OCI-M2 (cell line): ENCODE measurements at regions not wholly inside any gene's neighbourhood (a gene's known extent, or its start where the extent isn't known, plus 50 kb on each side); places are given as distances from the start of the nearest gene placed in this dataset.
"Not testable (repeated sequence)": the region's sequence is repeated elsewhere in the genome, so short reads cannot be mapped to it uniquely, and the experiment has no call there.

ENCODE experiments used
- DNase-seq: peaks from one replicate; lab custom pipeline; 2025; ENCODE audit not compliant: unreplicated experiment; lab: John Stamatoyannopoulos, UW

DNA sequence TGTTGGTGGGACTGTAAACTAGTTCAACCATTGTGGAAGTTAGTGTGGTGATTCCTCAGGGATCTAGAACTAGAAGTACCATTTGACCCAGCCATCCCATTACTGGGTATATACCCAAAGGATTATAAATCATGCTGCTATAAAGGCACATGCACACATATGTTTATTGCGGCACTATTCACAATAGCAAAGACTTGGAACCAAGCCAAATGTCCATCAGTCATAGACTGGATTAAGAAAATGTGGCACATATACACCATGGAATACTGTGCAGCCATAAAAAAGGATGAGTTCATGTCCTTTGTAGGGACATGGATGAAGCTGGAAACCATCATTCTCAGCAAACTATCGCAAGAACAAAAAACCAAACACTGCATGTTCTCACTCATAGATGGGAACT lies 334.5 kb upstream of the SPRY2 start:
- DNase-seq: not testable (repeated sequence)

DNA sequence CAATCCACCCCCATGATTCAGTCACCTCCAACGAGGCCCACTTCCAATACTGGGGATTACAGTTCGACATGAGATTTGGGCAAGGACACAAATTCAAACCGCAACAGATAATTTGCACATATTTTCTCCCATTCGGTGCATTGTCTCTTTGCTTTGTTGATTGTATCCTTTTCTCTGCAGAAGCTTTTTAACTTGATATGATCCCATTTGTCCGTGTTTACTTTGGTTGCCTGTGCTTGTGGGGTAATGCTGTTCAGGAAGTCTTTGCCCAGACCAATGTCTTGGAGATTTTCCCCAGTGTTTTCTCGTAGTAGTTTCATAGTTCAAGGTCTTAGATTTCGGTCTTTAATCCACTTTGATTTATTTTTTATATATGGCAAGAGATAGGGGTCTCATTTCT lies 330.8 kb upstream of the SPRY2 start:
- no peak for DNase-seq

DNA sequence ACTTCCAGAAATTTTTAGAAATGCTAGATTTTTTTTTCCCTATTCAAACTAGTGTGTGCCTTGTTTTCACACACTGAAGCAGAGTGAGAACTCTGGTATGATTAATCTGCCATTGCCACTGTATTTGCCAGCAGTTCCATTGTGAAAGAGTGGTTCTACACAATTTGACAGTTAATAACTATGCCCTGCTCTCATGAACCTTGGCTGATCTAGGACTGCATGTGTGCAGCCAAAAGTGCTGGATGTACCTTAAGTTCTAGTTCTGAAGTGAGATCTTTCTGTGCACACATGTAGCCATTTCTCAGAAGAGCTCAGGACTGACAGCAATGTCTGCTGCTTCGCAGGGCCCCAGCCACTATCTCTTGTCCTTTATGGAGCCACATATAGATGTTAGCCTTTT lies 328.2 kb upstream of the SPRY2 start:
- no peak for DNase-seq

DNA sequence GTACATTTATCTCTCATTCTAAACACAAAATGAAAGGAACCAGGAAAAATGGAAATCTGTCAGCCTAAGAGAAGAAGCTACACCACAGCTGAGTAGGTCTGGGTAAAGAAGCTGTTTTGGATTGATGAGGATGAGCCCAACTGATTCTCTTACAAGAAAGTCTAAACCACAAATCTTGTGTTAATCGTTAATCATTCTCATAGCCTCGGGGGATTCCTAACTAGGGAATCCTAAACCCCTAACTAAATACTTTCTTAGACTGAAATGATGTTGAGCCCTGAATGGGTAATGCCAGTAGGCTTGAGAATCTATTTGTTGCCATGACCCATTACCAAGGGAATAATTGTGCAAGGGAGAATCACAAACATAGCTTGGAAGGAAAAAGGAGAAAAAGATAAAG lies 327.5 kb upstream of the SPRY2 start:
- no peak for DNase-seq

DNA sequence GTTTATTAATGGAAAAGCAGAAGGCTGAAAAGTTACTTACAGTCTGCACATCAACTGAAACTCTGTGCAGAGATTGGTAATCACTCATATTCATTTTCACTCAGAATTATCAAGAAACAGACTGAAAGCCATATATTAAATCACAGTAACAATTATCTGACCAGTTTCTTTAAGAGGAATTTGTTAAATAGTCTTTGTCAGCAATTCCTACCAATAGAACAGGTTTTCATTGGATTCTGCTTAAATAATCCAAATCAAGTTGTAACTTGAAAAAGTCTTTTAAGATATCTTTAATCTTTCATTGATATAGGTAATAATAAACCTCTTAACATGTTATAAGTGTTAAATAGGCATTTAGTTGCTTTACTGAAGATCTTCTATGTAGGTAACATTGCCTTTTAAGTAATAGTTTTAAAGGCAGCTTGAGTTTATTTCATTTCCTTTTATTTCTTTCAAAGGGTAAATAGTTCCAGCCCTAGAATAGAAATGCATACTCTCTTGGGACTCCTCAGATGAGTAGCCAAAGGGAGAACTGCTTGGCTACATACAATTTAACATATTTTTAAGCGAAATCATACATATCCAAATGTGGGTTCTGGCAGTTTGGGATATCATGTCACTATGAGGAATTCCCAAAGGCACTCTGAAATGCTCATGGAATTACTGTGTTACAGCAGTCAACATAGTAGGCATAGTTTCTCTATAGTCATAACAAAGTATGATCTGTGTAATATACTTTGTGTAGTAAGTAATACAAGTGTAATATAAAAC lies 326.0 kb upstream of the SPRY2 start:
- DNase-seq: no peak

DNA sequence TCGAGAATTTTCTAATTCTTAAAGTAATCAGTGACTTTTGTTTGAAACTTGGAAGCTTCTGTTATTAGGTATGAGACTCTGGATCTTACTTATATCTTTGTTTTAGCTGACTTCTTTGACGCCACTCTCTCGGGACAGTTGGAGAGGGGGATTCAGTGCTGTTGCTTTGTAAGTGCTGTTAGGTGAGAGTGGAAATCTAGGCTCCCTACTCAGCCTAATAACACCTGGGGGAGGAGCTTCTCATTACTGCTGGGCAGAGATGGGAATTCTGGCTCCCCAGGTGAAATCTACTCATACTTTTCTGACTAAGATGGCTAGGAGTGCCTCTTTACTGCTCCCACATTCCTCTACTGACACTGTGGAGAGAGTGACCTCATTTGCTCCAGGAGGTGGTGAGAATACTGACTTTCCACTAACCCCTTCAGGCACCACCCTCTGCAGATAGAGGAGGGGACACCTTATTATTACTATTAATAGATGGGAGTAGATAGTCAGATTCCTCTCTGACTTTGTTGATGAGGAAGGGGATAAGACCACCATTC lies 324.9 kb upstream of the SPRY2 start:
- DNase-seq: no peak

DNA sequence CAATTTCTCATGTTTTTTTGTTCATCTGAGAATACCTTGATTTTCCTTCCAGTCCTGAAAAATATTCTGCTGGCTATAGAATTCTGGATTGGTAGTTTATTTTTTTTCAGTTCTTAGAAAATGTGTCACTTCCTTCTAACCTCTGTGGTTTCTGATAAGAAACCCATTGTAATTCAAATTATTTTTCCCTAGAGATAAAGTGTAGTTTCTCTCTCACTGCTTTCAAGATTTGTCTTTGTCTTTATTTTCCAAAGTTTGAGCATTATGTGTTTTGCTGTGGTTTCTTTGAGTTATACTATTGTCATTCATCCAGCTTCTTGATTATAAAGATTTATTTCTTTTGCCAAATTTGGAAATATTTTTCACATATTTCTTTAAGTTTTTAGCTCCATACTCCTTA lies 324.0 kb upstream of the SPRY2 start:
- no peak for DNase-seq

DNA sequence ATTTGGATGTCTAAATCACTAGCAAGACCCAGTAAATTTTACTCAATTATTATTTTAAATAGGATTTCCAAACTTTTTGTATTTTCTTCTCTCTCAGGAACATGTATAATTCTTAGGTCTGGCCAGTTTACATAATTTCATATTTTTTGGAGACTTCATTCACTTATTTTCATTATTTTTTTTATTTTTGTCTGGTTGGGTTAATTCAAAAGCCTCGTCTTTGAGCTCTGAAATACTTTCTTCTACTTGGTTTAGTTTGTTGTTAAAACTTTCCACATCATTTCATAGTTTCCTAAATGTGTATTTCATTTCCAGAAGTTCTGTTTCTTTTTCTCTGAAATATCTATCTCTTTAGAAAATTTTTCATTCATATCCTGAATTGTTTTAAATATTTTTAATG lies 322.9 kb upstream of the SPRY2 start:
- DNase-seq: no peak

DNA sequence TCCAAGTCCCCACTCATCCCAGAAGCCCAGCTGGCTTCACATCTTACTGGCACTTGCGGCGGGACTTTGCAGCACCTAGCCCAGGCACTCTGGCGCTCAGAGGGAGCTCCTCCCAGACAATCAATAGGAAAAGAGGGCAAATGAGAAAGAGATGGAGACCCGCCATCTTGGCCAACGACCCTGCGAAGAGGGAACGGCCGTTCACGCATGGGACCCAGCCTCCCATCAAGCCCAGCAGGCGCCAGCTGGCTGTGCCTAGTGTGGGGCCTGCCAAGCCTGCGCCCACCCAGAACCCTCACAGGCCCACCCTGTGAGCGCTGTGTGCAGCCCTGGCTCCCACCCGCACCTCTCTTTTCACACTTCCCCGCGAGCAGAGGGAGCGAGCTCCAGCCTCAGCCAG lies 317.8 kb upstream of the SPRY2 start:
- no peak for DNase-seq

DNA sequence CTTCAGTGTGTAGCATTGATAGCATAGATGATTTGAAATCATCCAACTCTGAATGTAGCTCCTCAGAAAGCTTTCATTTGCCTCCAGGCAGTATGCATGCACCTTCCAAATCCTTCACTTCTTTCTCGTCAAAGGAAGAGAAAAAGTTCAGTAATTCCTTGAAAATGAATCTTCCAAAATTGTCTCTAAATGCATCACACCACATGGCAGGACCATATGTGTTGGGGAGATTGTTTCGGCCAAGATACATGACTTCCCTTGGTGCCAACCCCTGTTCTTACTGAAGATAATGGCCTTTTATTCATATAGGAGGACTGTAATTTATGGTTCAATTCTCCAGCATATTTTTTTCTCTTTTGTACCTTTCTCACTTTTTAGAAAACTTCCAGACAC lies 315.6 kb upstream of the SPRY2 start:
- no peak for DNase-seq

DNA sequence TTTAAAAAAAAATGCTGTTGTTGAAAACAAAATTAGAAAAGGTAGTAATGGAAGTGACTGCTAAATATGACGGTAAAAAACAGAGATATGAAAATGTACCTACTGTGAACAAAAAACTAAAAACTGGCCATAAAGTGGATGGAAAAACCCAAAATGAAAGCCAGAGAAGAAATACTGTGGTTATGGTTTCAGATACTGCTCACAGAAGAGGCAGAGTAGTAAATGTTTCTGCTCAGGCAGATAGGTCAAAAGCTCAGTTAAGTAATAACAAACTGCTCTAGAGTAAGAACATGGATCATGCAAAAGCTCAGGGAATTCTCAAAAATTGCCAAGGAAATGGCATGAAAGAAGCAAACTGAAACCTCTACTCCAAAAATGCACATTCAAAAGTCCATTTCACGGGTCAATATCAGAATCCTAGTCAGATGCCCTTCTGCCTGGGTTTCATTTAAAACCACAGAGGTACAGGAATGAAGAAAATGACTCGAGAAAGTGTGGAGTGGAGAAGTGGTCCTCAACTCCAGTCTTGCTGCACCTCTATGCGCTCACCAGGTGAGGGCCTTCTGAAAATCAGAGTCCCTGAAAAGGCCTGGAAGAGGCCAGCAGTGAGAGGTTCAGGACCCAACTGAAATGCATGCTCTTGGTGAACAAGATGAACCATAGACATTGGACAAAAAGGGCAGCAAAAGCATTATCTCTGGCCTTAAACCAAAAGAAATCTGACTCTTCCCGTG lies 315.0 kb upstream of the SPRY2 start:
- DNase-seq: no peak

DNA sequence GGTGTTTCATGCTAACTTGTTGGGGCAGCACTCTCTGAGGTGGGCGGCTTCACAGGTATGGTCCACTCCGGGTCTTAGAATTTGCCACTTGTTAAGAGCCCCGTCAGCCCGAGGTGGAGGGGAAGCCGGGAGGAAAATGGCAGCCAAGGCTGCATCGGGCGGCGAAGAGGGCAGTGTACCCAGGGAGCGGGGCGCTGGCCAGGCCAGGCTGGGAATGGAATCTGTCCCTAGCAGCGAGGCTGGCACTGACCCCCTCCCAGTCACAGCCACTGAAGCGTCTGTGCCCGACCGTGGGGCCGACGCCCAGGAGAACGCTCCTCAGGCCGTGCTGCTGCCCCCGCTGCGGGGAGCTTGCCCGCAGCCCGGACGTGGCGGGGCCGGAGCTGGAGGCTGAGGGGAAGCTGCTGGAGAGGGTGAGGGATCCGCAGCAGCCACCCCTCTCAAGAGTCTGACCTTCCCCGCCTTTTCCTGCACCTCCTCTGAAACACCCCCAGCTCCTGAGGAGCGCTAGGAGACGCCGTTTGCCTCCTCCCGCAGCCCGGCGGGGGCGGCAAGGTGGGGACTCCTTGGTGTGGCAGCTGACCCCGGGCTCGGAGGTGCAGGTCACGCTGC lies 313.8 kb upstream of the SPRY2 start:
- DNase-seq: no peak

DNA sequence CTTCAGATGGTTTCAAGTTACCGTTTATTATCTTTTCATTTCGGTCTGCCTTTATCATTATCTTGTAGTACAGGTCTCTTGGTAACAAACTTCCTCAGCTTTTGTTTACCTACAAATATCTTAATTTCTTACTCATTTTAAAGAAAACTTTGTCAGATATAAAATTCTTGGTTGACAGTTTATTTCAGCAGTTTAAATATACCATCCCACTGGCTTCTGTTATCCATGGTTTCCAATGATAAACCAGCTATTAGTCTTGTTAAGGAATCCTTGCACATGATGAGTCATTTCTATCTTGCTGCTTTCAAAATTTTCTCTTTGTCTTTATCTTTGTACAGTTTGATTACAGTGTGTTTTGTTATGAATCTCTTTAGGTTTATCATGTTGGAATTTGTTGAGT lies 308.3 kb upstream of the SPRY2 start:
- no peak for DNase-seq

DNA sequence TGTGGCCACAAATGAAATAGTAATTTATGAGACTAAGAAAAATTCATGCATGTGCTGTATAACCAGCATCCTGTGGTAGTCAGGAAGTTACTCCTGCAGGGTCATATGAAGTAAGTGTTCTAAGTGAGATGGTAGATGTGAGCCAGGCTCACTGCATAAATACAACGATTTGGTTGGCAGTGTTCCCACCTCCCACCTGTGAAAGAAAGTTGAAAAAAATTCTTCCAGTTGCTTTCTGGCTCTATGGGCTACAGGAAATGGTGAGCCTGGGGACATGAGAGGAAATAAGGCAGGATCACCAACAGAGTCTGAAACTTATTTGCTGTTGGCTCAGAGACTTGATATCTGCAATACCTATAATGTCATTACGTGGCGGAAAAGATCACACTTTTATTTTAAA lies 301.7 kb upstream of the SPRY2 start:
- no peak for DNase-seq

DNA sequence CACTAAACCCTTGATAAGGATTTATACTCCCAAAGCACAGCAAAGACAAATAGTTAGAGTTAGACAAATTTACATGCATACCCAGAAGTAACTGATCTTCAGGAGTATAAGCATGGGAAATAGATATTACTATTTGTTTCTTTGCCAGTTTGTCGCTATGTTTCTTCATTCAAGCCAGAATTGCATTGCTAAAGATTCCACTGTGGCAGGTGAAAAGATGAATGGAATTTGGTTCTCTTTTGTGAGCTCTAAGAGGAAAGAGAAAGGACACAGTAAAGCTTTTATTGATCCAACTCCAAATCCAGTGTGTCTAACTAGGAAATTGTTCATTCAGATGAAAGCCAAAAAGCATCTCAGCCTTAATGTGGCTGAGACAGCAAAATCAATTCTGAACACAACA lies 292.3 kb upstream of the SPRY2 start:
- no peak for DNase-seq

DNA sequence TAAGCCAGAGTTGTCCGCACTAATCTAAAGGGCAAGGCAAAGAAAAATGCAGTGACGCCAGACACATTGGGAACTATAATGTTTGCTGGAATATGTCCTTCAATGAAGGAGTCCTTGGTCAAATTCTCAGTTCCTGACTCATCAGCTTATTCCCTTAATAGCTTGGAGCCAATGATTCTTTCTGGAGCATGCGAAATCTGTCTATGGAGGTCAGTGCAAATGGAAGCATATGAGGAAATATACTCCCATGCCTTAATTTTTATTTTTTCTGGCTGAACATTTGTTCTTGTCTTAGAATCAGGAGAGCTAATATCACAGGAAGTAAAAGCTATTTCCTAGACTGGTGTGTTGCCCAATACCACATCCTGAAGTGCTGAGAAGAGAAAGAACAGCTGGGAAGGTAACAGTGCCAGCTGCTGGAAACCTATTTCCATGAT lies 289.8 kb upstream of the SPRY2 start:
- no peak for DNase-seq

DNA sequence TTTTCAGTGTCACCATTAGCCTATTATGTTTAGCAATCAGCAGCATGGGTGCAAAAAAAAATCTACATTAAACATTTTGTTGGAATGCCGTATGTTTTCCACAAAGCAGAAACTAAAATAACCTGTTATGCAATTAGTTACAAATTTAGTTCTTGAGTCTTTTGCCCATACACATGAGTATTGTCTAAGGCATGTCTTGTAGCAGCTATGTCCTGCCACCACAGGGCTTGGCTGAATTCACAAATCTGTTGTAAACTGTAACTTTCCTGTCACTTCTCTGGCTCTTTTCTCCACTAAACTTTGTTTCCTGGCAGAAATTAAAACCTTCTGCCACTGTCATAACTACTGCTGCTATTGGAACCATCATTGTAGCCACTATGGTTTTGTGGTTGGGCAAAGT lies 277.9 kb upstream of the SPRY2 start:
- no peak for DNase-seq

DNA sequence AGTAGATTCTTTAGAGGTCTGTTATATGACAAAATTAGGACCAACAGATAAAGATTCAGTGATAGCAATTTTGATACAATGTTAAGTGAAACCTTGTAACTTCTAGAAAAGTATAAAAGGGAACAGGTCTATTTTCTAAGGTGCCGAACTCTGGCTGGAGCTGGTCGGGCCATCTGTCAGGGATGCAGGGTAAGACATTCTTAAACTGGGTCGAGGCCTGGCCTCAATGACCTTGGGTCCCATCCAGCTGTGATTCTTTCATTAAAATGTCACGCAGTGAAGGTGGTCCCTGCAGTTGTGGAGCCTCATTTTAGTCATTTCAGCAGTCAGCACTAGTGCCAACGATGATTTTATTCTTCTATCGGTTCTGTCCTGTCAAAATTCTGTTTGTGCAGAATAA lies 271.9 kb upstream of the SPRY2 start:
- DNase-seq: no peak

DNA sequence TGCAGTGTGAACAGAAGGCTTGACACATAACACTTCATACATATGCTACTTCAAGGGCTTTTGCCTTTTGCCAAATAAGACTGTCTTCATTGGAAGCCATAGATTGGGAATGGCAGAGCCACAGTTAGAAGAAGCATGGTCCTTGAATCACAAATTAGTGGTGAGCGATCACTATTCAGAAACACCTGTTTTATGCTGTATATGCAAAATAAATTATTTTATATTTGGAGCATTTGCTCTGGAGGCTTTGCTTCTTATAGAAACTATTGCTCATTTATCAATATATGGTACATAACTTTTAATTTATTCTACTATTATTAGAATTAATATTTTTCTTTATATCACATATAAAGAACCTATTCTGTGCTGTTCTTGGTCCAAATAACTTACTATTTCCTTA lies 270.4 kb upstream of the SPRY2 start:
- no peak for DNase-seq

DNA sequence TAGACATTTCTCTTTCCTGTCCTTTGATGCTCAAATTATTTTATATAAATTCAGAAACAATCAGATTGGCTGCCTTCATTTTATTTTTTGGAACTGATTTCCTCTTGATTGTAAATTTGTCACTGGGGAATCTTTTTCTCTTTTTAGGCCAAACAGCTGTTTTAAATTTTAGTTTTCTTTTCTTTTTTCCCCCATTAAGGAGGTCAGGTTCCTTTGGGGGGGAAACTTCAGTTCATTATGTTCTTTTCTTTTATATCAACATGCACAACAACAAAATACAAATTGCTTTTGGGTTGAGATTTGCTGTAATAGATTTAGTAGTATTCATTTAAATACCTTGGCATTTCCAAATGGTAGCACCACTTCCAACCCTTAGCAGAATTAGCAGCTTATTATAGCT lies 264.8 kb upstream of the SPRY2 start:
- DNase-seq: no peak

DNA sequence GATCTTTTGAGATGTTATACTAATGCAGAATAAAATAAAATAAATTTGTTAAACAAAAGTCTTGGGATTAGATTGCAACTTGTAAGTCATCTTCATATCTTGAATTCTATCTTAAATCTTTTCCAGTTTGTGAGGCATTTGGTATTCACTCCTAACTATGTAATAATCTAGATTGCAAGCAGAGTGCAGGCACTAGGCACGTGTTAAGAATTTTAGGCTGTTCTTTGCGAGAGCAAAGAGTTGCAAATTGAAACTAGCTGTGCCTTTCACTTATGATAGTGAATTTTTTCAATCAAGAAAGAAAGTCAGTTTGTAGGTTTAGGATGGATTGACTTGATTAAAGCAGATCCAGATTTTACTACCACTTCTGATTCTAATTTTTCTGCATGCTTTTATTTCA lies 264.1 kb upstream of the SPRY2 start:
- no peak for DNase-seq

DNA sequence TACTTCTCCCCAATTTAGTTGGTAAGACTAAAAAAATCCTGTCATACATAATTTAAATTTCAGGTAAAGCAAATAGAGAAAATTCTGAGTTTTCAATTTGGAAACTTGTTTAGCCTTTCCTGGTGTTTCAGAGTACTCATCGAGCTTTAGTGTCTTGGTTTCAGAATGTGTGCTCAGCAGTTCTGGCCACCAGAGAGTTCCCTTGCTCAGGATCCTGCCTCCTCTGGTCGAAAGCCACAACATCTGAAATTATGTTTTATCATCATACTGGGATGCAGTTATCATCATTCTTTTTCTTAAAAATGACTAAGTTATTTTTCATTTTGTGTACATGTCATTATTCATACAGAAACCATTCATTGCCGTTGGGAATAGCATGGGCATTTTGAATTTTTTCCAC lies 263.2 kb upstream of the SPRY2 start:
- no peak for DNase-seq
